GM21381 (cell line): ENCODE measurements at regions not wholly inside any gene's neighbourhood (a gene's known extent, or its start where the extent isn't known, plus 50 kb on each side); places are given as distances from the start of the nearest gene placed in this dataset.

Source experiments
- ATAC-seq: cut with Tn5 transposase; IDR thresholded peaks from one replicate; pipeline ENCODE4 v1.9.1; 2021; ENCODE audit warnings: mild to moderate bottlenecking, moderate library complexity; ENCODE audit not compliant: unreplicated experiment

GRCh38 chr11:80505771-80506170 is 1064.9 kb upstream of the TENM4 start:
- ATAC-seq, result no peak

- ATAC-seq, result no peak
Observed at GRCh38 chr11:80503990-80504389, 1063.2 kb upstream of the TENM4 start.

- ATAC-seq, result no peak
Observed at GRCh38 chr11:80502511-80502910, 1061.7 kb upstream of the TENM4 start.

- ATAC-seq, result no peak
Observed at GRCh38 chr11:80495116-80495515, 1054.3 kb upstream of the TENM4 start.

GRCh38 chr11:80487952-80488351 is 1047.1 kb upstream of the TENM4 start:
- ATAC-seq, result no peak

GRCh38 chr11:80486678-80487077 is 1045.8 kb upstream of the TENM4 start:
- no peak for ATAC-seq

GRCh38 chr11:80477178-80477577 is 1036.3 kb upstream of the TENM4 start:
- no peak for ATAC-seq

- peak; percentile 64 for ATAC-seq
Observed at GRCh38 chr11:80473562-80473961, 1032.7 kb upstream of the TENM4 start.

- ATAC-seq, result no peak
Observed at GRCh38 chr11:80469871-80470270, 1029.0 kb upstream of the TENM4 start.

GRCh38 chr11:80466570-80466969 is 1025.7 kb upstream of the TENM4 start:
- ATAC-seq, result no peak

- ATAC-seq, result no peak
Observed at GRCh38 chr11:80462211-80462610, 1021.4 kb upstream of the TENM4 start.

- no peak for ATAC-seq
Observed at GRCh38 chr11:80458376-80458775, 1017.5 kb upstream of the TENM4 start.

- no peak for ATAC-seq
Observed at GRCh38 chr11:80457823-80458222, 1017.0 kb upstream of the TENM4 start.

GRCh38 chr11:80455818-80456217 is 1015.0 kb upstream of the TENM4 start:
- no peak for ATAC-seq

GRCh38 chr11:80451105-80451504 is 1010.3 kb upstream of the TENM4 start:
- no peak for ATAC-seq

GRCh38 chr11:80448709-80449108 is 1007.9 kb upstream of the TENM4 start:
- no peak for ATAC-seq

- ATAC-seq, result no peak
Observed at GRCh38 chr11:80443177-80443576, 1002.3 kb upstream of the TENM4 start.

GRCh38 chr11:80441821-80442220 is 1001.0 kb upstream of the TENM4 start:
- ATAC-seq, result no peak

GRCh38 chr11:80440835-80441234 is 1000.0 kb upstream of the TENM4 start:
- no peak for ATAC-seq

- ATAC-seq, result no peak
Observed at GRCh38 chr11:80436547-80436946, 995.7 kb upstream of the TENM4 start.

GRCh38 chr11:80435345-80435744 is 994.5 kb upstream of the TENM4 start:
- ATAC-seq, result no peak

GRCh38 chr11:80432057-80432456 is 991.2 kb upstream of the TENM4 start:
- no peak for ATAC-seq

- ATAC-seq, result no peak
Observed at GRCh38 chr11:80424012-80424695, 983.3 kb upstream of the TENM4 start.
